HFFc6 (cell line): ENCODE measurements at regions not wholly inside any gene's neighbourhood (a gene's known extent, or its start where the extent isn't known, plus 50 kb on each side); places are given as distances from the start of the nearest gene placed in this dataset.
A peak's percentile ranks its signal among the peaks of the same experiment; 100 is the strongest.

Experiments
- DNase-seq: peaks from one replicate; pipeline ENCODE4 v3.0.0-alpha.2; 2018
- H3K27ac Mint-ChIP-seq: 2 replicates; pipeline ENCODE4 v1.8.0; 2020; ENCODE audit warnings: mild to moderate bottlenecking, mixed read lengths
- H3K27me3 Mint-ChIP-seq: 2 replicates; pipeline ENCODE4 v1.8.0; 2021; ENCODE audit warnings: mild to moderate bottlenecking, moderate library complexity, mixed read lengths; ENCODE audit not compliant: insufficient read depth
- H3K36me3 Mint-ChIP-seq: 2 replicates; pipeline ENCODE4 v1.8.0; 2021; ENCODE audit warnings: low read depth, mixed read lengths
- H3K4me1 Mint-ChIP-seq: 2 replicates; pipeline ENCODE4 v1.8.0; 2020; ENCODE audit warnings: low read depth, mixed read lengths
- H3K4me3 Mint-ChIP-seq: 2 replicates; pipeline ENCODE4 v1.8.0; 2020; ENCODE audit warnings: mild to moderate bottlenecking, moderate library complexity, mixed read lengths
- H3K9me3 Mint-ChIP-seq: 2 replicates; pipeline ENCODE4 v1.8.0; 2020; ENCODE audit warnings: mild to moderate bottlenecking, mixed read lengths
- CTCF ChIP-seq: fragments of 200-600 bp; sonication (generic); IDR thresholded peaks from 2 replicates; pipeline ENCODE4 v1.5.0; 2021; ENCODE audit warnings: antibody characterized with exemption, mild to moderate bottlenecking

DNA sequence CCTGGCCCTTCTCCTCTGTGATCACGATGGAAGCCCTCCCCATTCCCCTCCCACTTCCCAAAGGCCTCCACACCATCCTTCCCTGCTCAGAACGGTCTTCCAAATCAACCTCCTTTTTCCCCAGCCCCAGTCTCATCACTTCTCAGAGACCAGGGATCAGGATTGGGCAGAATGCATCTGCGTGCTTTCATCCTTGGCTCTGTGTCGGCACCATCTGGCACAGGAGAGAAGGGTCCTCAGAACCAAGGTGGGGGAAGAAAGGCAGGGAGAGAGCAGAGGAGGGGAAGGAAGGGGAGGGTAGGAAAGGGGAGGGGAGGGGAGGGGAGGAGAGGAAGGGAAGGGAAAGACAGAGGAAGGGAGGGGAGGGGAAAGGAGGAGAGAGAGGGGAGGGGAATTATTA is 52.4 kb upstream of the FICD start:
- Mint-ChIP-seq H3K36me3 (no peaks in the 10 kb centered on the region), H3K4me3 (no peak overlapping the region), H3K4me1 (no peaks in the 10 kb centered on the region), H3K27me3 (peaks cover 5% of the 10 kb centered on the region), H3K27ac (no peak overlapping the region), H3K9me3 (no peaks in the 10 kb centered on the region)
- DNase-seq = no peak
- no peak for TF ChIP-seq CTCF

DNA sequence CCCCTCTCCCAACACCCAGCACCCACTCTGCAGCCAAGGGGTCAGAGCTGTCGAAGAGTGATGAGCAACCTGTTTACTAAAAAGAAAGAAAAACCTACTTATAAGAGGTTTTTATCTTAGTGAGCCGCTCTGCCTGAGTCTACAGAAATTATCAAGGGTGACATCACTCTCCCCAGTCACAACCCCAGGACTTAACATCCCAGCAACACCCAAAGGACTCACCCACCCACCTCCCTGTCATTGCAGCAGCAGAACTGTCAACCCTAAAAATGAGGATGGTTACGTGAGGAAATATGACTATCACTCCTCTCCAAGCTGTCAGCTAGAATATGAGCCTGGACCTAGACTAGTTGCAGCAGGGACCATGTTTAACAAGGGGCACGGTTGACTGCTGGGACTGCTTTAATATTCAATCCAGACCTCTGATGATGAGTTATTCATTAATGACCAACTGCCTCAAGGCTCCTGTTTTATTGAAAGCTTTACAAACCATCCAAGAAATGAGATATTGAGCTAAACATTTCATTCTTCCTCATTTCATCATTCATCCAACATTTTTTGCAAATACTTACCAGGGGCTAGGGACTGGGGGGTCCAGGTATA is 53.9 kb upstream of the FICD start:
- Mint-ChIP-seq H3K4me1 (no peaks in the 10 kb centered on the region), H3K4me3 (no peak overlapping the region), H3K27me3 (peaks cover 5% of the 10 kb centered on the region), H3K36me3 (no peaks in the 10 kb centered on the region), H3K9me3 (no peaks in the 10 kb centered on the region), H3K27ac (no peak overlapping the region)
- DNase-seq = no peak
- no peak for TF ChIP-seq CTCF

DNA sequence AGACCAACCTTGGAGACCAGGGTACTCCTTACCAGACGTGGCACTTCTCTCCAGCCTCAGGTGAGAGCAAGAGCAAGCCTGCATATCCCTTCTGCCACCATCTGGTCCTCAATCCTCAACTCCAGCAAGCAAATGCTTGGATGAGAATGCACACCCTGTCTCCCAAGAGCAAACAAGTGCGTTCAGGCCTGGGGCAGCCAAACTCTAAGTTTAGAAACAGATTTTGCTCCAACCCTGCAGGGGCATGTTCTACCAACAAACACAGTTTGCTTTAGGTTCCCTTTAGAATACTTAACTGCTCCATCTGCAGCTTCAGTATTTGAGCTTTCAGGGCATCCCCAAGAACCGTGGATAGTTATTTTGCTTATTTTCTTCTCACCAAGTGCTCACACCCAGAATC is 55.9 kb upstream of the FICD start:
- peaks cover 5% of the 10 kb centered on the region for H3K27me3 Mint-ChIP-seq
- no peaks in the 10 kb centered on the region for H3K36me3 Mint-ChIP-seq
- no peak overlapping the region for H3K4me3 Mint-ChIP-seq
- TF ChIP-seq CTCF = no peak
- no peaks in the 10 kb centered on the region for H3K4me1 Mint-ChIP-seq
- DNase-seq = no peak
- no peak overlapping the region for H3K27ac Mint-ChIP-seq
- no peaks in the 10 kb centered on the region for H3K9me3 Mint-ChIP-seq

DNA sequence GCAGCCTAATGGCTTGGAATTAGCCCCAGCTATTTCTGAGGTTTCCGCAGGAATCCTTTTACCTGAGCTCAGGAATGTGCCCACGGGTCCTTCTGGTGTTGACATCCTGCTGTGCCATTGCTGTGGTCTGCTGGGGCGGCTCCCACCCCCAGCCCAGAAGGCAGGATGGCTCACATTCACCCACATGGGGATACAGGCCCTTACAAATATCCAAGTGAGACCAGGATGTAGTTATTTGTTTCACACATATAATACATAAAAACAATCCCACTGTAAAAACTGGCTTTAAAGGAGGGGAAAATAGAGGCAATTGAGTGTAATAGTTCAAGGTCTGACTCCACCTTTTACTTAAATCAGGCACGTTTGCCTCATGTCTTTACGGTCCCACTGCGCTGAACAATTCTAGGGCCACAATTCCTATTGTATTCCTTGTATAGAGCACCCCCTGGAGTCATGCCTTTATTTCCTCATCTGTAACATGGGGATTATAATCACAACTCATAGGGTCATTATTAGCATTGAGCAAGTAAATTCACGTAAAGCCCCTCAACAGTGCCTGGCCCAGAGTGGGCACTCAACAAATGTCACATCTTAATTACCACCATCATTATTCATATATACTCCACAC is 57.2 kb upstream of the FICD start:
- no peak for DNase-seq
- no peaks in the 10 kb centered on the region for H3K4me1 Mint-ChIP-seq
- no peak overlapping the region for H3K27ac Mint-ChIP-seq
- peaks cover 1% of the 10 kb centered on the region for H3K27me3 Mint-ChIP-seq
- no peaks in the 10 kb centered on the region for H3K36me3 Mint-ChIP-seq
- no peak overlapping the region for H3K4me3 Mint-ChIP-seq
- TF ChIP-seq CTCF = no peak
- no peaks in the 10 kb centered on the region for H3K9me3 Mint-ChIP-seq

DNA sequence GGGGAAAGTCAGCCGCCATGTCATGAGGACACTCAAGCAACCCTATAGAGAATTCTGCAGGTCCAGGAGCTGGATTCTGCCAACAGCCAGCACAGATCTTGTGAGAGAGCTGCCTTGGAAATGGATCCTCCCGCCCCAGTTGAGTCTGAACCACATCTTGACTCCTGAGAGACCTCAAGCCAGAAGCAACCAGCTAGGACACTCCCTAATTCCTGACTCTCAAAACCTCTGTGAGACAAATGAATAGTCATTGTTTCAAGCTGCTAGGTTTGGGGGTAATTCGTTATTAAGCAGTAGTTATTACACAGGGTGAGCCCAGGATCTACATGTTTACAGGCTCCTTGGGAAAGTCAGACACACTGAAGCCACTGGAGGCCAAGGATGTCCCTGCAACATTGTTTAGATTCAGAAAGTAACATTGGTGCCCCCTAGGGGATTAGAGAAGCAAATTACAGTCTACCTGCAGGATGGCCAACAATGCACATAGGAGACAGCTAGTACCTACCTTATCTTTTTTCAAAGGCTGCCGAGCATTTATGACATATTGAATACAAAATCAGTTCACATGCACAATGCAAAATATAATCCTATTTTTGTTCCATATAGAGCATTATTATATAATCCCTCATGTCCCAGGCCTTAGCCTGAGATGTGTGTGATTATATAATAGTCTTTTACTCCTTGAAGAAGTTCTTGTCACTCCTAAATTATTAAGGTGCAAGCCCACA is 57.9 kb upstream of the FICD start:
- Mint-ChIP-seq H3K36me3 (no peaks in the 10 kb centered on the region), H3K9me3 (no peaks in the 10 kb centered on the region), H3K4me1 (no peaks in the 10 kb centered on the region), H3K27ac (no peak overlapping the region), H3K4me3 (no peak overlapping the region), H3K27me3 (no peaks in the 10 kb centered on the region; the same call in none of the 2 replicates)
- TF ChIP-seq CTCF = peak; percentile 76
- DNase-seq = peak; percentile 43
